AG04450 (cell line): ENCODE measurements at regions not wholly inside any gene's neighbourhood (a gene's known extent, or its start where the extent isn't known, plus 50 kb on each side); places are given as distances from the start of the nearest gene placed in this dataset.

ENCODE experiments used
- CTCF ChIA-PET: fragments of 300-600, 350-600 bp; formaldehyde crosslinking; extraction: SDS; loops from one replicate; lab custom pipeline; 2022; ENCODE audit warnings: antibody characterized with exemption, inconsistent platforms; lab: Charles Lee
- POLR2A ChIA-PET: fragments of 350-600 bp; formaldehyde crosslinking; extraction: SDS; loops from one replicate; lab custom pipeline; 2021; ENCODE audit warnings: antibody characterized with exemption, inconsistent platforms; lab: Yijun Ruan, JAX
- DNase-seq: peaks from one replicate; pipeline ENCODE4 v3.0.0-alpha.2; 2011; ENCODE audit warnings: low read depth, low spot score
- H3K27ac ChIP-seq: one replicate; pipeline ENCODE4 v1.5.1; 2012; ENCODE audit warnings: low read depth, low read length, control low read depth
- H3K27me3 ChIP-seq: one replicate; pipeline ENCODE4 v1.6.0; 2012; ENCODE audit warnings: low read length; ENCODE audit not compliant: control insufficient read depth, insufficient read depth
- H3K4me3 ChIP-seq: 2 replicates; pipeline ENCODE4 v1.5.1; 2011; ENCODE audit warnings: mild to moderate bottlenecking, low read depth, low read length, control low read depth
- H3K9me3 ChIP-seq: 2 replicates; pipeline ENCODE4 v1.5.1; 2012; ENCODE audit warnings: low read length; ENCODE audit not compliant: control insufficient read depth, insufficient read depth
- TF ChIP-seq, protein P1 (sequence below): IDR thresholded peaks from 2 replicates; pipeline ENCODE4 v1.5.1; 2011; ENCODE audit warnings: low read depth, low read length, control low read depth, inconsistent platforms

- no peak overlapping the region for H3K27ac ChIP-seq
- no peaks in the 10 kb centered on the region for H3K9me3 ChIP-seq
- no peak overlapping the region for H3K4me3 ChIP-seq
- DNase-seq, result no peak
- no peaks in the 10 kb centered on the region for H3K27me3 ChIP-seq
- ChIA-PET CTCF (no interaction called here), POLR2A (no interaction called here)
- TF ChIP-seq, protein P1, sequence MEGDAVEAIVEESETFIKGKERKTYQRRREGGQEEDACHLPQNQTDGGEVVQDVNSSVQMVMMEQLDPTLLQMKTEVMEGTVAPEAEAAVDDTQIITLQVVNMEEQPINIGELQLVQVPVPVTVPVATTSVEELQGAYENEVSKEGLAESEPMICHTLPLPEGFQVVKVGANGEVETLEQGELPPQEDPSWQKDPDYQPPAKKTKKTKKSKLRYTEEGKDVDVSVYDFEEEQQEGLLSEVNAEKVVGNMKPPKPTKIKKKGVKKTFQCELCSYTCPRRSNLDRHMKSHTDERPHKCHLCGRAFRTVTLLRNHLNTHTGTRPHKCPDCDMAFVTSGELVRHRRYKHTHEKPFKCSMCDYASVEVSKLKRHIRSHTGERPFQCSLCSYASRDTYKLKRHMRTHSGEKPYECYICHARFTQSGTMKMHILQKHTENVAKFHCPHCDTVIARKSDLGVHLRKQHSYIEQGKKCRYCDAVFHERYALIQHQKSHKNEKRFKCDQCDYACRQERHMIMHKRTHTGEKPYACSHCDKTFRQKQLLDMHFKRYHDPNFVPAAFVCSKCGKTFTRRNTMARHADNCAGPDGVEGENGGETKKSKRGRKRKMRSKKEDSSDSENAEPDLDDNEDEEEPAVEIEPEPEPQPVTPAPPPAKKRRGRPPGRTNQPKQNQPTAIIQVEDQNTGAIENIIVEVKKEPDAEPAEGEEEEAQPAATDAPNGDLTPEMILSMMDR, result no peak
Measured at GRCh38 chr13:78286748-78287147, 316.6 kb downstream of the POU4F1 start.

DNA sequence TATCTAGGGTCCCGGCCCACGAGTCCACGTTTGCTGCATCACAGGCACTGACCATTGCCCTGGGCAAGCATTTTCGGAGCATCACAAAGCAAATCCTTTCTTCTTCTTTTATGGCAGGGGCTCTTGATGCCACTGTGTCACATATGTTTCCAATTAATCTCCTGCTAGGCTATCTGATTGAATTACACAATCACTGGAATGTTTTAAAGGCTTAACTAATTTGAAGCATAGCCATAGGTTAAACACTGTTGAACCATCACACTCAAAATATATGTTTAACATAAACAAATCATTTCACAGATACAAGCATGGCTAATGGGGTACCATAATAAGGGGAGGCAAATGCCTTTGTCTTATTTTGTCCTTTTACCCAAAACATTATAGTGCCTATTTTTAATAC, 338.3 kb downstream of the POU4F1 start:
- ChIA-PET POLR2A (no interaction called here), CTCF (no interaction called here)
- Histone ChIP-seq H3K4me3 (no peak overlapping the region), H3K27ac (no peak overlapping the region), H3K9me3 (no peaks in the 10 kb centered on the region), H3K27me3 (no peaks in the 10 kb centered on the region)
- TF ChIP-seq, protein P1, result no peak
- DNase-seq, result no peak

DNA sequence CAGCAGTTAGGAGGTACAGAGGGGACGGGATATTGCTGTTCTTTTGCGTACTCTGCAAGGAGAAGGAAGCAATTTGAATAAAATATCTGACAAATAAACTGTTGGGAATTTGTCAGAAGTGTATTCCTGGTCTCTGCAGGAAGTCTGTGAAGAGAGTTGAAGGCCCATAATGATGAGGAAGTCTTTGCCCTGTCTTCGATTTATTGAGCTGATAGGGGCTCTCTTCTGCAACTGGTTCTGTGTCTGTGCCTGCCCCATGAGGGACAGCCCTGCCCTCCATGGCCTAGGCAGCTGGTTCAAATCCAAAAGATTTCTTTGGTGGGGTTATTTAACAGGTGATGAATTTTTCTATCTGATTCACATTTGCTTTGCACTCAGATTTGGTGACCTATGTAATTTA, 339.7 kb upstream of the EDNRB start:
- TF ChIP-seq, protein P1, result no peak
- DNase-seq, result no peak
- ChIA-PET POLR2A (no interaction called here), CTCF (no interaction called here)
- Histone ChIP-seq H3K27me3 (no peaks in the 10 kb centered on the region), H3K9me3 (no peaks in the 10 kb centered on the region), H3K27ac (no peak overlapping the region), H3K4me3 (no peak overlapping the region)

- ChIA-PET POLR2A (no interaction called here), CTCF (no interaction called here)
- DNase-seq, result no peak
- Histone ChIP-seq H3K27ac (no peak overlapping the region), H3K4me3 (no peak overlapping the region), H3K9me3 (no peaks in the 10 kb centered on the region), H3K27me3 (no peaks in the 10 kb centered on the region)
- TF ChIP-seq, protein P1, result no peak
Measured at GRCh38 chr13:78256484-78256883, 337.9 kb upstream of the EDNRB start.

- H3K27me3 ChIP-seq, result no peaks in the 10 kb centered on the region
- H3K27ac ChIP-seq, result no peak overlapping the region
- H3K9me3 ChIP-seq, result no peaks in the 10 kb centered on the region
- H3K4me3 ChIP-seq, result no peak overlapping the region
- ChIA-PET POLR2A (no interaction called here), CTCF (interaction anchor here (2.5 kb wide), 1 partner anchor 13 kb away, joined by 11 read pairs; no protein-coding TSS in a partner anchor)
- TF ChIP-seq, protein P1, result no peak
- no peak for DNase-seq
Measured at GRCh38 chr13:78254113-78254512, 335.5 kb upstream of the EDNRB start.
